ENCODE measurements at regions not wholly inside any gene's neighbourhood (a gene's known extent, or its start where the extent isn't known, plus 50 kb on each side); places are given as distances from the start of the nearest gene placed in this dataset.
"Not testable (repeated sequence)": the region's sequence is repeated elsewhere in the genome, so short reads cannot be mapped to it uniquely, and the experiment has no call there.

DNA sequence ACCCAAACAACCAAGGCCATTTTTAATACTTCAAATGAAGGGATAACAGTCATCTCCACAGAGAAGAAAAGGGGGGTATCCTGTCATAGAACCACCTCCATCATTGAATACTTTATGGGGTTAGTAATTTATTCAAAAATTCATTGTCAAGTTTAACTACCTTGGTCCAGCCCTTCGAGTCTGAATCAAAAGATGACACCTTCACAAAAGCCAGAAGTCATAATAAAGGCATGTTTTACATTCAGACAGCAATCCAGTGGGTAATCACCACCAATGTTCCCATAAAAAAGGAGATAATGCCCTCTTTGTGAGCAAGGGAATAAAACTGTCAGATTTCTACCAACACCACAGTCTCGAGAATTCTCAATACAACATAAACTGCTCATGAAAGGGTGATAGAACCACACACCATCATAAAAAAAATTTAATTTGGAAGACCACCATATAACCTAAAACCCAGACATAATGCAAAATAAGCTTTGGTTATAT is 145.6 kb upstream of the ZBTB20 start:
- 71 to 82% methylated on average over 2 of the region's 2 CpGs for WGBS, 2 donors
- H3K36me3 ChIP-seq, result no peaks in the 10 kb centered on the region
- H3K27me3 ChIP-seq, result no peaks in the 10 kb centered on the region
- H3K27ac ChIP-seq, result no peak overlapping the region
- no peaks in the 10 kb centered on the region for H3K9me3 ChIP-seq
- DNase-seq, result no peak
- TF ChIP-seq POLR2A (IDR thresholded peaks at IDR 0.05) (no peak), CTCF (IDR thresholded peaks at IDR 0.05) (no peak)
- no peaks in the 10 kb centered on the region for H3K4me1 ChIP-seq
- no peak overlapping the region for H3K4me3 ChIP-seq
- intact Hi-C loops (cut with DNase I), result no loop called here

DNA sequence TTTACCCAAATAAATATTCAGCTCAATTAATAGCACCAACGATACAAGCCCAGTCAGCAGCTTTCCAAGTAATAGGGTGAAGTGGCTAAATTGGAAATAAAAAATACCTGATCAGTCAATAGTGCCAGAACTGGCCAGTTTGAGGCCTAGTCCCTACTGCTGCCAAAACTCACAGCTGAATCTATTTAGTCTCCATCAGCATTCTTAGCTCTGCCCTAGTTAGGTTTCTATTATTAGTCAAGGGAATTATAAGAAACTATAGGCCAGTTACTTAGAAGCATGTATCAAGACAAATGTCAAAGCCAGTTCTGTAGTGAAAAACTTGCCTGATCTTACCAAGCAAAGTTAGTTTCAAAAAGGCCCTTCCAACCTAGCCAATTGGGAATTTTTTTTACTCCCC is 146.2 kb upstream of the ZBTB20 start:
- Histone ChIP-seq H3K4me1 (no peaks in the 10 kb centered on the region), H3K4me3 (no peak overlapping the region), H3K36me3 (no peaks in the 10 kb centered on the region), H3K27ac (no peak overlapping the region), H3K9me3 (no peaks in the 10 kb centered on the region), H3K27me3 (no peaks in the 10 kb centered on the region)
- DNase-seq, result no peak
- 71 to 85% methylated on average over 1 of the region's 1 CpG for WGBS, 2 donors
- intact Hi-C loops (cut with DNase I), result no loop called here
- TF ChIP-seq POLR2A (IDR thresholded peaks at IDR 0.05) (no peak), CTCF (IDR thresholded peaks at IDR 0.05) (no peak)

- no peak for DNase-seq
- intact Hi-C loops (cut with DNase I), result no loop called here
- Histone ChIP-seq H3K9me3 (no peaks in the 10 kb centered on the region), H3K36me3 (no peaks in the 10 kb centered on the region), H3K27me3 (no peaks in the 10 kb centered on the region), H3K27ac (no peak overlapping the region), H3K4me3 (no peak overlapping the region), H3K4me1 (peaks cover 0 to 6% (median 0%) of the 10 kb centered on the region in 3 donors)
- 44 to 46% methylated on average over 3 to 4 of the region's 4 CpGs for WGBS, 2 donors
- TF ChIP-seq CTCF (IDR thresholded peaks at IDR 0.05) (no peak), POLR2A (IDR thresholded peaks at IDR 0.05) (no peak)
These were observed 154.3 kb upstream of the ZBTB20 start for GRCh38 chr3:115301364-115301860.

DNA sequence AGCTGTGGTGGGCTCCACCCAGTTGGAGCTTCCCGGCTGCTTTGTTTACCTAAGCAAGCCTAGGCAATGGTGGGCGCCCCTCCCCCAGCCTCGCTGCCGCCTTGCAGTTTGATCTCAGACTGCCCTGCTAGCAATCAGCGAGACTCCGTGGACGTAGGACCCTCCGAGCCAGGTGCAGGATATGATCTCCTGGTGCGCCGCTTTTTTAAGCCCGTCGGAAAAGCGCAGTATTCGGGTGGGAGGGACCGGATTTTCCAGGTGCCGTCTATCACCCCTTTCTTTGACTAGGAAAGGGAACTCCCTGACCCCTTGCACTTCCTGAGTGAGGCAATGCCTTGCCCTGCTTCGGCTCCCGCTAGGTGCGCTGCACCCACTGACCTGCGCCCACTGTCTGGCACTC is 170.9 kb upstream of the ZBTB20 start:
- H3K27me3 ChIP-seq; H3K9me3 ChIP-seq; H3K36me3 ChIP-seq; intact Hi-C loops (cut with DNase I); H3K27ac ChIP-seq; H3K4me3 ChIP-seq; H3K4me1 ChIP-seq; DNase-seq: not testable (repeated sequence)
- WGBS, 2 donors, result 84 to 97% methylated on average over 10 to 16 of the region's 20 CpGs

DNA sequence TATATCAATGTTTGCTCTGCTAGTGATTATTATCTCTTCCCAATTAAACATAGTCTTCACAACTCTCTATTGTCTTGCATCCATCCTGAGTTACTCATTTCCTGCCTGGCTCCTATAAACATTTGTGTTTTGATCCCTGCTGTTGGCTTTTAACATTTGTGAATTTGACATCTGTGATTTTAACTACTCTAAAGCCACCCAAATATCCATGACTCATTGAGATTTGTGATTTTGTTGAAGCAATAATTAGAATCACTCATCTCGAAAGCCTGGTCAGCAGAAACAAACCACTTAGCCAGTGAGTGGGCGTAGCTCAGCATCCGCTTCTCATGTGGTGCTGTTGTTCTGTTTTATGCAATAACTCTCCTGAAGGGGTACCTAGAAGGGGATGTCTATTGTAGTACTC is 174.3 kb upstream of the ZBTB20 start:
- no peaks in the 10 kb centered on the region for H3K36me3 ChIP-seq
- H3K4me3 ChIP-seq, result no peak overlapping the region
- no peak for DNase-seq
- 40 to 48% methylated on average over 3 of the region's 3 CpGs for WGBS, 2 donors
- no peak for TF ChIP-seq POLR2A (IDR thresholded peaks at IDR 0.05)
- no peak for TF ChIP-seq CTCF (IDR thresholded peaks at IDR 0.05)
- no peak overlapping the region for H3K27ac ChIP-seq
- H3K27me3 ChIP-seq, result no peaks in the 10 kb centered on the region
- H3K9me3 ChIP-seq, result no peaks in the 10 kb centered on the region
- peaks cover 0 to 3% (median 0%) of the 10 kb centered on the region in 3 donors for H3K4me1 ChIP-seq
- intact Hi-C loops (cut with DNase I), result no loop called here

DNA sequence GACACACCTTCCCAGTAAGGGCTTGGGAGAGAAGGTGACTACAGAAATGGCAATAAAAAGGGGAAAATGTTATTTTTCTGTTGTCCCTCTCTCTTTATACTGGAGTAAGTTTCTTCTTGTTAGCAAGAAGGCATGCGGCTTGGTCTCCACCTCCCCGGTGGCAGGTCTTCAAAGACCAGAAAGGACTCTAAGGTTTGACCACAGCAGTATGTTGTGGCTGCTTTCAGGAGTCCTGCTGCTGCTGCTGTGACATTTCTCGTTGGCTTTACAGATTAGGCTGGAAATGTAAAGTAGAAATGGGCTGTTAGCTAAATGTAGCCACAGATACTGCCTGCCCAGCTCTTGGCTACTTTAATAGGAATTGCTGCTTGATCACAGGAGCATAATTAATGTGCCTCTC is 175.8 kb upstream of the ZBTB20 start:
- H3K9me3 ChIP-seq, result no peaks in the 10 kb centered on the region
- WGBS, 2 donors, result 58 to 74% methylated on average over 3 of the region's 3 CpGs
- no peaks in the 10 kb centered on the region for H3K36me3 ChIP-seq
- TF ChIP-seq CTCF (IDR thresholded peaks at IDR 0.05) (no peak), POLR2A (IDR thresholded peaks at IDR 0.05) (no peak)
- H3K27me3 ChIP-seq, result no peaks in the 10 kb centered on the region
- no peak overlapping the region for H3K4me3 ChIP-seq
- peaks cover 0 to 3% (median 0%) of the 10 kb centered on the region in 3 donors for H3K4me1 ChIP-seq
- intact Hi-C loops (cut with DNase I), result no loop called here
- no peak overlapping the region for H3K27ac ChIP-seq
- no peak for DNase-seq

All from esophagus squamous epithelium (tissue), 5 donors.